Stimulated activated CD4-positive, alpha-beta T cell treated with anti-CD3 and anti-CD28 coated beads, TNF-alpha, amount 100 ng/mL, for 1 hour (primary cell): ENCODE measurements at regions not wholly inside any gene's neighbourhood (a gene's known extent, or its start where the extent isn't known, plus 50 kb on each side); places are given as distances from the start of the nearest gene placed in this dataset.

Experiments used
- DNase-seq, 3 donors: peaks; one replicate each; pipeline ENCODE4 v3.0.0-alpha.2; 2020; ENCODE audit warnings: low read depth in 3 of 3, low spot score in 1 of 3

- no peak for DNase-seq
These were observed 162.3 kb upstream of the KLF14 start for GRCh38 chr7:130896051-130896881.

GRCh38 chr7:130896898-130897514 is 163.0 kb upstream of the KLF14 start:
- peak; percentile 38 to 51 (median 51) for DNase-seq

GRCh38 chr7:130897515-130898419 is 163.8 kb upstream of the KLF14 start:
- DNase-seq: no peak

GRCh38 chr7:130899071-130899560 is 165.1 kb upstream of the KLF14 start:
- DNase-seq: no peak

- no peak for DNase-seq
These were observed 165.8 kb upstream of the KLF14 start for GRCh38 chr7:130899638-130900401.

GRCh38 chr7:130900471-130901076 is 166.6 kb upstream of the KLF14 start:
- no peak for DNase-seq

GRCh38 chr7:130901209-130901783 is 167.3 kb upstream of the KLF14 start:
- no peak for DNase-seq

GRCh38 chr7:130902755-130903357 is 168.8 kb upstream of the KLF14 start:
- DNase-seq: no peak

GRCh38 chr7:130903358-130903974 is 169.5 kb upstream of the KLF14 start:
- DNase-seq: no peak

- no peak for DNase-seq
These were observed 170.2 kb upstream of the KLF14 start for GRCh38 chr7:130904031-130904757.

- DNase-seq: no peak
These were observed 170.8 kb upstream of the KLF14 start for GRCh38 chr7:130904792-130905191.

GRCh38 chr7:130906575-130906974 is 172.6 kb upstream of the KLF14 start:
- no peak for DNase-seq

GRCh38 chr7:130907439-130907838 is 173.4 kb upstream of the KLF14 start:
- no peak for DNase-seq

- DNase-seq: no peak
These were observed 174.5 kb upstream of the KLF14 start for GRCh38 chr7:130908345-130909160.

- no peak for DNase-seq
These were observed 175.3 kb upstream of the KLF14 start for GRCh38 chr7:130909161-130909836.

GRCh38 chr7:130909881-130910672 is 176.1 kb upstream of the KLF14 start:
- DNase-seq: no peak
